Gastrocnemius medialis (tissue), 4 donors: ENCODE measurements at regions not wholly inside any gene's neighbourhood (a gene's known extent, or its start where the extent isn't known, plus 50 kb on each side); places are given as distances from the start of the nearest gene placed in this dataset.

Experiments used
- POLR2A ChIP-seq, 2 donors: fragments of 450-650 bp; IDR thresholded peaks; one replicate each; pipeline ENCODE4 v1.6.1; 2017; ENCODE audit warnings: antibody characterized with exemption in 2 of 2, mild to moderate bottlenecking in 2 of 2, moderate library complexity in 2 of 2
- TF ChIP-seq, protein P1 (sequence below), 5 experiments: fragments of 450-650 bp in 3 of 5; fragments of 200-600 bp in 2 of 5; sonication (generic) in 2 of 5; IDR thresholded peaks in 4 of 5; conservative IDR thresholded peaks in 1 of 5; 1 replicate in 4 of 5; 2 replicates in 1 of 5; pipeline ENCODE4 v1.5.1; 2016 to 2019; ENCODE audit warnings: antibody characterized with exemption in 5 of 5, mild to moderate bottlenecking in 3 of 5, moderate library complexity in 3 of 5

DNA sequence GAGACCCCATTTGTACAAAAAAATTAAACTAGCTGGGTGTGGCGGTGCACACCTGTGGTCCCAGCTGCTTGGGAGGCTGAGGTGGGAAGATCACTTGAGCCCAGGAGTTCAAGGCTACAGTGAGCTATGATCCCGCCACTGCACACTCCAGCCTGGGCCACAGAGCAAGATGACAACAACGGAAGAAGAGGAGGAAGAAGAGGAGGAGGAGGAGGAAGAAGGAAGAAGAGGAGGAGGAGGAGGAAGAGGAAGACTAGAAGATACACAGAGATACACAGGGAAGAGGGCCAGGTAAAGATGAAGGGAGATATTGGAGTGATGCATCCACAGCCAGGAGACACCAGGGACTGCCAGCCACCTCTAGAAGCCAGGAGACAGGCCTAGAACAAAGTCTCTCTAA, 75.7 kb upstream of the PTER start:
- TF ChIP-seq, protein P1, sequence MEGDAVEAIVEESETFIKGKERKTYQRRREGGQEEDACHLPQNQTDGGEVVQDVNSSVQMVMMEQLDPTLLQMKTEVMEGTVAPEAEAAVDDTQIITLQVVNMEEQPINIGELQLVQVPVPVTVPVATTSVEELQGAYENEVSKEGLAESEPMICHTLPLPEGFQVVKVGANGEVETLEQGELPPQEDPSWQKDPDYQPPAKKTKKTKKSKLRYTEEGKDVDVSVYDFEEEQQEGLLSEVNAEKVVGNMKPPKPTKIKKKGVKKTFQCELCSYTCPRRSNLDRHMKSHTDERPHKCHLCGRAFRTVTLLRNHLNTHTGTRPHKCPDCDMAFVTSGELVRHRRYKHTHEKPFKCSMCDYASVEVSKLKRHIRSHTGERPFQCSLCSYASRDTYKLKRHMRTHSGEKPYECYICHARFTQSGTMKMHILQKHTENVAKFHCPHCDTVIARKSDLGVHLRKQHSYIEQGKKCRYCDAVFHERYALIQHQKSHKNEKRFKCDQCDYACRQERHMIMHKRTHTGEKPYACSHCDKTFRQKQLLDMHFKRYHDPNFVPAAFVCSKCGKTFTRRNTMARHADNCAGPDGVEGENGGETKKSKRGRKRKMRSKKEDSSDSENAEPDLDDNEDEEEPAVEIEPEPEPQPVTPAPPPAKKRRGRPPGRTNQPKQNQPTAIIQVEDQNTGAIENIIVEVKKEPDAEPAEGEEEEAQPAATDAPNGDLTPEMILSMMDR (IDR thresholded peaks at IDR 0.05 in 4 of 5, conservative IDR thresholded peaks at IDR 0.05 in 1 of 5) = no peak
- TF ChIP-seq POLR2A (IDR thresholded peaks at IDR 0.05) = no peak
